ENCODE measurements at regions not wholly inside any gene's neighbourhood (a gene's known extent, or its start where the extent isn't known, plus 50 kb on each side); places are given as distances from the start of the nearest gene placed in this dataset.
"Not testable (repeated sequence)": the region's sequence is repeated elsewhere in the genome, so short reads cannot be mapped to it uniquely, and the experiment has no call there.

DNA sequence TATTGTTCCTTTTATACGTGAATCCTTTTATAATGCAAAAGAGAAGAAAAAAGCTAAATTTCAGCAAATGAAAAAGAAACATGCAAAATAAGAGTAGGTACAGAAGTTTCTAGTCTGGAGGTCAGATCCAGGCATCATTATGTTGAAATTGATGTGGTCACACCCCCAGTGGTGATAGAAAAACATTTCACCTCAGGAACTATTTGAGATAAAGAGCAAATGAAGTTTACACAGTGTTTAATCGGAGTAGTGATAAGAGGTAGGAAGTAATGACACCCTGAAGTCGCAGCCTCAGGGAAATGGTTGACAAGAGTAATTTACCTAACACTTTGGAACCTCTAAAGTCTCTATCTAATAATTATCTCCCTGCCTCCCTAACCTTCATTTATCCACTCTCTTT is 536.0 kb upstream of the STEAP1 start:
- peaks cover 9% of the 10 kb centered on the region for H3K4me1 Mint-ChIP-seq (ENCODE audit: low read depth, unreplicated experiment)
- no peak overlapping the region for H3K4me3 Mint-ChIP-seq (ENCODE audit: low read depth, unreplicated experiment)
- intact Hi-C loops (cut with micrococcal nuclease; ENCODE audit: unreplicated experiment), result no loop called here
- no peaks in the 10 kb centered on the region for H3K36me3 Mint-ChIP-seq (ENCODE audit: insufficient read depth, unreplicated experiment)
- CTCF ChIA-PET, result no interaction called here
- no peaks in the 10 kb centered on the region for H3K9me3 Mint-ChIP-seq (ENCODE audit: low read depth, unreplicated experiment)
- H3K27me3 Mint-ChIP-seq (ENCODE audit: unreplicated experiment), result no peaks in the 10 kb centered on the region
- no TSS peak for BruUV-seq (replicated peaks)
- TF ChIP-seq, protein P1, sequence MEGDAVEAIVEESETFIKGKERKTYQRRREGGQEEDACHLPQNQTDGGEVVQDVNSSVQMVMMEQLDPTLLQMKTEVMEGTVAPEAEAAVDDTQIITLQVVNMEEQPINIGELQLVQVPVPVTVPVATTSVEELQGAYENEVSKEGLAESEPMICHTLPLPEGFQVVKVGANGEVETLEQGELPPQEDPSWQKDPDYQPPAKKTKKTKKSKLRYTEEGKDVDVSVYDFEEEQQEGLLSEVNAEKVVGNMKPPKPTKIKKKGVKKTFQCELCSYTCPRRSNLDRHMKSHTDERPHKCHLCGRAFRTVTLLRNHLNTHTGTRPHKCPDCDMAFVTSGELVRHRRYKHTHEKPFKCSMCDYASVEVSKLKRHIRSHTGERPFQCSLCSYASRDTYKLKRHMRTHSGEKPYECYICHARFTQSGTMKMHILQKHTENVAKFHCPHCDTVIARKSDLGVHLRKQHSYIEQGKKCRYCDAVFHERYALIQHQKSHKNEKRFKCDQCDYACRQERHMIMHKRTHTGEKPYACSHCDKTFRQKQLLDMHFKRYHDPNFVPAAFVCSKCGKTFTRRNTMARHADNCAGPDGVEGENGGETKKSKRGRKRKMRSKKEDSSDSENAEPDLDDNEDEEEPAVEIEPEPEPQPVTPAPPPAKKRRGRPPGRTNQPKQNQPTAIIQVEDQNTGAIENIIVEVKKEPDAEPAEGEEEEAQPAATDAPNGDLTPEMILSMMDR (IDR thresholded peaks at IDR 0.05; ENCODE audit: unreplicated experiment), result no peak
- DNase-seq, result no peak
- H3K27ac Mint-ChIP-seq (ENCODE audit: unreplicated experiment), result no peak overlapping the region

DNA sequence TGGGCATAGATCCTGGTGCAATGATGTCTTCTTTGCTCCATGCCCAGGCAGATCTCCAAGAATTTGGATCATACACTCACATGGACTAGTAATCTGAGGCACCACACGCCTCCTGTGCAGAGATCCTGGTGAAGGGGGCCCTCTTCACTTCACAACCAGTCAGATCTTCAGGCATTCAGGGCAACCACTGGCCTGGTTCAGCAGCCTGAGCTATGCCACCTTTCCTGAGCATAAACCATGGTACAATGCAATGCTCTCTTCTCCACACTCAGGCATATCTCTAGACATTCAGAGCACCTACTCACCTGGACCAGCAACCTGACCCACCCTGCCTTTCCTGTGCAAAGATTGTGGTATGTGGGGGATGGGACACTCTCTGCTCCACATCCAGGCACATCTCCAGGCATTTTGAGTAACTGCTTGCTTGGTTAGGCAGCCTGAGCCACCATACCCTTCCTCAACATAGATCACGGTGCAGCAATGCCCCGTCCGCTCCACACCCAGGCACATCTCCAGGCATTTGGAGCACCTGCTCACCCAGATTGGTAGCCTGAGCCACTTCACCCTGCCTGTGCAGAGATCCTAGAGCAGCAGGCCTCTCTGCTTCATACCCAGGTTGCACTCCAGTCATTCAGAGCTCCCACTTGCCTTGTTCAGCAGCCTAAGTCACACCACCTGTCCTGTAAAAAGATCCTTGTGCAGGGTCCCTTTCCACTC is 532.2 kb upstream of the STEAP1 start:
- no peak for DNase-seq
- CTCF ChIA-PET, result interaction anchor here (1.9 kb wide), 1 partner anchor 1379 kb away, joined by 4 read pairs; no protein-coding TSS in a partner anchor
- intact Hi-C loops (cut with micrococcal nuclease; ENCODE audit: unreplicated experiment), result loop anchor here (5.0 kb wide), 1 partner anchor 1075 kb away; no protein-coding TSS in a partner anchor
- H3K4me1 Mint-ChIP-seq (ENCODE audit: low read depth, unreplicated experiment), result peaks cover 25% of the 10 kb centered on the region
- no peaks in the 10 kb centered on the region for H3K27me3 Mint-ChIP-seq (ENCODE audit: unreplicated experiment)
- TF ChIP-seq, protein P1 (IDR thresholded peaks at IDR 0.05; ENCODE audit: unreplicated experiment), result no peak
- no peaks in the 10 kb centered on the region for H3K9me3 Mint-ChIP-seq (ENCODE audit: low read depth, unreplicated experiment)
- no peak overlapping the region for H3K27ac Mint-ChIP-seq (ENCODE audit: unreplicated experiment)
- no peaks in the 10 kb centered on the region for H3K36me3 Mint-ChIP-seq (ENCODE audit: insufficient read depth, unreplicated experiment)
- BruUV-seq (replicated peaks), result no TSS peak
- H3K4me3 Mint-ChIP-seq (ENCODE audit: low read depth, unreplicated experiment), result no peak overlapping the region

DNA sequence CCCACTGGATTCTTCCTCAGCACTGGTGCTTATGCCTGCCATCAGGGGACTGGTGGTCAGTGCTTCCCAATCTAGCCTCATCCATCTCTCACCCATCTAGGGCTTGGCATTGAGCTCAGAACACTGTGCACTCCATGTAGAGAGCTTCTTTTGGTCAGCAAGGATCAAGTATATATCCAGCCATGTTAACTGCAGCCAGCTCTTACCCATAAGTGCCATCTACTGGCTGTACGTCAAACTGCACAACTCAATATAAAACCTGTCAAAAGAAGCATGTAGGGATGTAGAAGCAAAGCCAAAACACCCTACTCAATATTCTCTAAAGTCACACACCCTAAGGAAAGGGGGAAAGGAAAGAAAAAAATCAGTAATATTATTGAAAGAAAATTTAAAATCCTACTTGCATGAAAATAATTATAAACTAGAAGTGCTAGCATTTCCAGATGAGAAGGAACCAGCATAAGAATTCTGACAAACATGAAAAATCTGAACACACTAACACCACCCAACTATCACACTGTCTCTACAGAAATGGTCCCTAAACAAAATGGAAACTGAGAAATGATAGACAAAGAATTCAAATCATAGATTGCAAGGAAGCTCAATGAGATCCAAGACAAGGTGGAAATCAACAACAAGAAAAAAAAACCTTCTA is 531.1 kb upstream of the STEAP1 start:
- no TSS peak for BruUV-seq (replicated peaks)
- Mint-ChIP-seq H3K9me3 (ENCODE audit: low read depth, unreplicated experiment) (no peaks in the 10 kb centered on the region), H3K27ac (ENCODE audit: unreplicated experiment) (no peak overlapping the region), H3K36me3 (ENCODE audit: insufficient read depth, unreplicated experiment) (no peaks in the 10 kb centered on the region), H3K4me1 (ENCODE audit: low read depth, unreplicated experiment) (peaks cover 24% of the 10 kb centered on the region), H3K27me3 (ENCODE audit: unreplicated experiment) (no peaks in the 10 kb centered on the region), H3K4me3 (ENCODE audit: low read depth, unreplicated experiment) (no peak overlapping the region)
- peak; percentile 18 for DNase-seq
- CTCF ChIA-PET, result interaction anchor here (0.6 to 1.9 kb wide), 5 partner anchors 30 to 1380 kb away, joined by 3 to 4 read pairs (median 3); no protein-coding TSS in a partner anchor
- TF ChIP-seq, protein P1 (IDR thresholded peaks at IDR 0.05; ENCODE audit: unreplicated experiment), result peak; percentile 36
- intact Hi-C loops (cut with micrococcal nuclease; ENCODE audit: unreplicated experiment), result loop anchor here (1.0 to 5.0 kb wide), 3 partner anchors 289 to 1076 kb away; no protein-coding TSS in a partner anchor

DNA sequence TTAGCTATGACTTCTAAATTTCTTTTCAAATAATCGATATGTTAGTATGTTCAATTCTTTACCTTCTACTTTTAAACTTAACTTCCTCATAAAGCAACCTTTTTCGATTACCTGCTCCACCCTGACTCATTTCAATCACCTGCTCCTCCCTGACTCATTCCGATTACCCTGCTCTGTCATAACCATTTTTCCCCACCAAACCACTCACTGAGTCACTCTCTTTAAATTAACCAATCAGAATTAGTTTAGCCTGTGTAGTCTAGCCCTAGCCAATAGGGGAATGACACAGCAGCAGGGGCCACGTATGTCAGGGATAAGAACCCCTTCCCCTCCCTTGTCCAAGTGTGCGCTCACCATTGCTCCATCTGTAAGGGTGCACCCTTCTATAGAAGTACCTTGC is 530.1 kb upstream of the STEAP1 start:
- CTCF ChIA-PET; BruUV-seq (replicated peaks): not testable (repeated sequence)

More for the DNA sequence above, 530.1 kb upstream of the STEAP1 start:
- H3K36me3 Mint-ChIP-seq (ENCODE audit: insufficient read depth, unreplicated experiment); H3K9me3 Mint-ChIP-seq (ENCODE audit: low read depth, unreplicated experiment); H3K27ac Mint-ChIP-seq (ENCODE audit: unreplicated experiment); H3K4me3 Mint-ChIP-seq (ENCODE audit: low read depth, unreplicated experiment); H3K27me3 Mint-ChIP-seq (ENCODE audit: unreplicated experiment); DNase-seq: not testable (repeated sequence)
- H3K4me1 Mint-ChIP-seq (ENCODE audit: low read depth, unreplicated experiment), result peaks cover 16% of the 10 kb centered on the region
- intact Hi-C loops (cut with micrococcal nuclease; ENCODE audit: unreplicated experiment), result loop anchor here (5.0 kb wide), 1 partner anchor 1077 kb away; no protein-coding TSS in a partner anchor
